ENCODE measurements at regions not wholly inside any gene's neighbourhood (a gene's known extent, or its start where the extent isn't known, plus 50 kb on each side); places are given as distances from the start of the nearest gene placed in this dataset.
A peak's percentile ranks its signal among the peaks of the same experiment; 100 is the strongest.

GRCh38 chr14:71363946-71364925 is 457.0 kb downstream of the PCNX1 start:
- DNase-seq = no peak

- DNase-seq = no peak
These were observed 458.1 kb downstream of the PCNX1 start for GRCh38 chr14:71365361-71365760.

GRCh38 chr14:71366861-71367260 is 459.6 kb downstream of the PCNX1 start:
- no peak for DNase-seq

GRCh38 chr14:71371711-71372396 is 464.6 kb downstream of the PCNX1 start:
- peak in 2 of 3 experiments; percentile 51 to 55 for DNase-seq

GRCh38 chr14:71372411-71372838 is 465.2 kb downstream of the PCNX1 start:
- DNase-seq = peak in 2 of 3 experiments; percentile 10 to 16

GRCh38 chr14:71373773-71374172 is 466.5 kb downstream of the PCNX1 start:
- DNase-seq = no peak

GRCh38 chr14:71374989-71375388 is 467.7 kb downstream of the PCNX1 start:
- no peak for DNase-seq

GRCh38 chr14:71377099-71377498 is 469.8 kb downstream of the PCNX1 start:
- DNase-seq = no peak

GRCh38 chr14:71380271-71380670 is 473.0 kb downstream of the PCNX1 start:
- DNase-seq = no peak

GRCh38 chr14:71381814-71382213 is 474.6 kb downstream of the PCNX1 start:
- DNase-seq = no peak

- no peak for DNase-seq
These were observed 475.1 kb downstream of the PCNX1 start for GRCh38 chr14:71382315-71382714.

- DNase-seq = no peak
These were observed 476.3 kb downstream of the PCNX1 start for GRCh38 chr14:71383510-71383909.

- DNase-seq = no peak
These were observed 477.0 kb downstream of the PCNX1 start for GRCh38 chr14:71384007-71384845.

- no peak for DNase-seq
These were observed 480.5 kb downstream of the PCNX1 start for GRCh38 chr14:71387753-71388152.

GRCh38 chr14:71388336-71388735 is 481.1 kb downstream of the PCNX1 start:
- peak in 1 of 3 experiments; percentile 48 for DNase-seq

GRCh38 chr14:71388862-71389261 is 481.6 kb downstream of the PCNX1 start:
- no peak for DNase-seq

GRCh38 chr14:71394386-71394785 is 487.1 kb downstream of the PCNX1 start:
- no peak for DNase-seq

- no peak for DNase-seq
These were observed 487.9 kb downstream of the PCNX1 start for GRCh38 chr14:71395151-71395604.

- DNase-seq = no peak
These were observed 488.4 kb downstream of the PCNX1 start for GRCh38 chr14:71395636-71396035.

- DNase-seq = no peak
These were observed 488.9 kb downstream of the PCNX1 start for GRCh38 chr14:71396050-71396677.

- DNase-seq = no peak
These were observed 490.1 kb downstream of the PCNX1 start for GRCh38 chr14:71397371-71397770.

GRCh38 chr14:71398450-71398849 is 491.2 kb downstream of the PCNX1 start:
- DNase-seq = no peak
